SU-DHL-6 (cell line): ENCODE measurements at regions not wholly inside any gene's neighbourhood (a gene's known extent, or its start where the extent isn't known, plus 50 kb on each side); places are given as distances from the start of the nearest gene placed in this dataset.

ENCODE experiments used
- CTCF ChIP-seq: fragments of 200-600 bp; sonication (generic); IDR thresholded peaks from one replicate; pipeline ENCODE4 v1.5.1; 2017; ENCODE audit warnings: antibody characterized with exemption, mild to moderate bottlenecking, low read length, moderate library complexity; ENCODE audit not compliant: insufficient read depth, poor library complexity, severe bottlenecking
- EZH2phosphoT487 ChIP-seq: fragments of 200-600 bp; sonication (generic), shearing (Covaris generic); conservative IDR thresholded peaks from 2 replicates; pipeline ENCODE4 v1.6.1; 2018; ENCODE audit warnings: mild to moderate bottlenecking, antibody characterized with exemption, low read length, moderate library complexity, mixed read lengths

- TF ChIP-seq CTCF (no peak), EZH2phosphoT487 (no peak)
These were observed 80.8 kb upstream of the RPS6KA3 start for GRCh38 chrX:20347481-20347880.
